Fibroblast of lung (primary cell): ENCODE measurements at regions not wholly inside any gene's neighbourhood (a gene's known extent, or its start where the extent isn't known, plus 50 kb on each side); places are given as distances from the start of the nearest gene placed in this dataset.
A peak's percentile ranks its signal among the peaks of the same experiment; 100 is the strongest.

Experiments used
- EZH2 ChIP-seq: IDR thresholded peaks from 2 replicates; pipeline ENCODE4 v1.5.1; 2012; ENCODE audit warnings: low read length, control low read depth, mild to moderate bottlenecking; ENCODE audit errors: missing control alignments
- TF ChIP-seq, protein P1 (sequence below), 2 donors: IDR thresholded peaks in 1 of 2; conservative IDR thresholded peaks in 1 of 2; 1 replicate in 1 of 2; 2 replicates in 1 of 2; pipeline ENCODE4 v1.5.1; 2011 to 2012; ENCODE audit warnings: low read length in 2 of 2, control low read depth in 1 of 2, inconsistent platforms in 1 of 2, low read depth in 1 of 2, mild to moderate bottlenecking in 1 of 2

DNA sequence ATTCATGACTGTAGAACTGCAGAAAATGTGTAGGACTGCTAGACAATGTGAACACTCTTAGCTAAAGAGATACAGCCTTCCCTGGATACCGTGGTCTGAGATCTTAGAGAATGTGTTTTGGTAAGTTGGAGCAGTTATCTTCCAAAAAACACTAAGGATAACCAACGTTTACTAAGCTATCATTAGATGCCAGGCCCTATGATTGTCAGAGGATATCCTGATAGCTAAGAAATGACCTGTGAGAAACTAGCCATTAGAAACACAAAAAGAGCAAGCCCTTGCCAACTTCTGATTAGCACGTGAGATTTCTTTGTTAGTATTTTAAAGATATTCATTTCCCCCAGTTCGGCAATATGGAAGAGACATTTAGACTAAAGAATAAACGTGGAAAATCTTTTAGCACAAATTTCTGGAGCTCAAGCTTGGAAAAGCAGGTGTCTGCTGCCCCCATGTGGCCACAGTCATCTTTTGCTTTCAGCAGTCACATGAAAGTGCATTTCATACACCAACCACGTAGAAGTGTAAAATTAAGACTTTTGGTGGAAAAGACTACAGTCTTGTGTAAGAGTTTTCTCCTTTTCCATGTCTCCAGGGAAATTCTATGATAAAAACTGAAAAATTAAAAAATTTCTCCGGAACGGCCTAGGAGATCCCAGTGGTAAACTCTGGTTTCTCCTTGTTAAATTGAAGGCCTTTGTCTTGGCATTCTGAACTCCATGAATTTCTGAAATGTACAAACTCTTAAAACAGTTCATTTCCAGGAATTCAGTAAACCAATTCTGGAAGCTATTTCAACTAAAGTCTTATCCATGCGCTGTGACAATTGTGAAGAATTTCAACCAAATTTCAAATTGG is 136.4 kb downstream of the ZNF674 start:
- TF ChIP-seq, protein P1, sequence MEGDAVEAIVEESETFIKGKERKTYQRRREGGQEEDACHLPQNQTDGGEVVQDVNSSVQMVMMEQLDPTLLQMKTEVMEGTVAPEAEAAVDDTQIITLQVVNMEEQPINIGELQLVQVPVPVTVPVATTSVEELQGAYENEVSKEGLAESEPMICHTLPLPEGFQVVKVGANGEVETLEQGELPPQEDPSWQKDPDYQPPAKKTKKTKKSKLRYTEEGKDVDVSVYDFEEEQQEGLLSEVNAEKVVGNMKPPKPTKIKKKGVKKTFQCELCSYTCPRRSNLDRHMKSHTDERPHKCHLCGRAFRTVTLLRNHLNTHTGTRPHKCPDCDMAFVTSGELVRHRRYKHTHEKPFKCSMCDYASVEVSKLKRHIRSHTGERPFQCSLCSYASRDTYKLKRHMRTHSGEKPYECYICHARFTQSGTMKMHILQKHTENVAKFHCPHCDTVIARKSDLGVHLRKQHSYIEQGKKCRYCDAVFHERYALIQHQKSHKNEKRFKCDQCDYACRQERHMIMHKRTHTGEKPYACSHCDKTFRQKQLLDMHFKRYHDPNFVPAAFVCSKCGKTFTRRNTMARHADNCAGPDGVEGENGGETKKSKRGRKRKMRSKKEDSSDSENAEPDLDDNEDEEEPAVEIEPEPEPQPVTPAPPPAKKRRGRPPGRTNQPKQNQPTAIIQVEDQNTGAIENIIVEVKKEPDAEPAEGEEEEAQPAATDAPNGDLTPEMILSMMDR (conservative IDR thresholded peaks at IDR 0.05 in 1 of 2, IDR thresholded peaks at IDR 0.05 in 1 of 2; ENCODE audit: low read depth in 1 of 2, low read length in 2 of 2), result peak; percentile 54 to 69
- TF ChIP-seq EZH2, result no peak
